ENCODE measurements at regions not wholly inside any gene's neighbourhood (a gene's known extent, or its start where the extent isn't known, plus 50 kb on each side); places are given as distances from the start of the nearest gene placed in this dataset.
A peak's percentile ranks its signal among the peaks of the same experiment; 100 is the strongest.
"Not testable (repeated sequence)": the region's sequence is repeated elsewhere in the genome, so short reads cannot be mapped to it uniquely, and the experiment has no call there.

GRCh38 chr16:25561723-25562122 lies 130.0 kb upstream of the HS3ST4 start:
- not testable (repeated sequence) for DNase-seq

DNA sequence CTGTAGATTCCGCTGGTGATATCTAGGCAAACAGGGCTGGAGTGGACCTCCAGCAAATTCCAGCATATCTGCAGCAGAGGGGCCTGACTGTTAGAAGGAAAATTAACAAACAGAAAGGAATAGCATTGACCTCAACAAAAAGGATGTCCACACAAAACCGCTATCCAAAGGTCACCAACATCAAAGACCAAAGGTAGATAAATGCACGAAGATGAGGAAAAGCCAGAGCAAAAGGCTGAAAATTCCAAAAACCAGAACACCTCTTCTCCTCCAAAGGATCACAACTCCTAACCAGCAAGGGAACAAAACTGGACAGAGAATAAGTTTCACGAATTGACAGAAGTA lies 134.8 kb upstream of the HS3ST4 start:
- not testable (repeated sequence) for DNase-seq

DNA sequence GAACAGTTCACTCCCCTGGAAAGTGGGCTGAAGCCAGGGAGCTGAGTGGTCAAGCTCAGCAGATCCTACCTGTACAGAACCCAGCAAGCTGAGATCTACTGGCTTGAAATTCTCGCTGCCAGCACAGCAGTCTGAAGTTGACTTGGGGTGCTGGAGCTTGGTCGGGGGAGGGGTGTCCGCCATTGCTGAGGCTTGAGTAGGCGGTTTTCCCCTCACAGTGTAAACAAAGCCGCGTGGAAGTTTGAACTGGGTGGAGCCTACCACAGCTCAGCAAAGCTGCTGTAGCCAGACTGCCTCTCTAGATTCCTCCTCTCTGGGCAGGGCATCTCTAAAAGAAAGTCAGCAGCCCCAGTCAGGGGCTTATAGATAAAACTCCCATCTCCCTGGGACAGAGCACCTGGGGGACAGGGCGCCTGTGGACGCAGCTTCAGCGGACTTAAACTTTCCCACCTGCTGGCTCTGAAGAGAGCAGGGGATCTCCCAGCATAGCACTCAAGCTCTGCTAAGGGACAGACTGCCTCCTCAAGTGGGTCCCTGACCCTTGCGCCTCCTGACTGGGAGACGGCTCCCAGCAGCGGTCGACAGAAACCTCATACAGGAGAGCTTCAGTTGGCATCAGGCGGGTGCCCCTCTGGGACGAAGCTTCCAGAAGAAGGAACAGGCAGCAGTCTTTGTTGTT lies 135.3 kb upstream of the HS3ST4 start:
- DNase-seq: not testable (repeated sequence)

- no peak for DNase-seq
These were observed 137.9 kb upstream of the HS3ST4 start for GRCh38 chr16:25553711-25554436.

- DNase-seq: no peak
These were observed 141.1 kb upstream of the HS3ST4 start for GRCh38 chr16:25550647-25551046.

DNA sequence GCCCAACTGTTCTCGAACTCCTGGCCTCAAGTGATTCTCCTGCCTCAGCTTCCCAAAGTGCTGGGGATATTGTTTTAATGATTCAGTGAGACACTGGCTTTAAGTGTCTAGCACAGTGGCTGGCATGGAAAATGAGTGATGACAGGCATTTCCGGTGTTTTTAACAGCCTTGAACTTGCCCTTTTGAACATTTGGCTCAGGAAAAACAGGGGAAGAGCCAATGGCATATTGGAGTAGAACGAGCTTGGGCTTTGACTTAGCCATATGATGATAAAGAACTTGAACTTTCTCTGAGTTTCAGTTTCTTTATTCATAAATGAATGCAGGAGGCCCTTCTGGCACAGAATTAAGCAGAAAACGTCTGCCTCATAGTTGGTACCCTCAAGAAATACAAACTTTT lies 145.0 kb upstream of the HS3ST4 start:
- no peak for DNase-seq

DNA sequence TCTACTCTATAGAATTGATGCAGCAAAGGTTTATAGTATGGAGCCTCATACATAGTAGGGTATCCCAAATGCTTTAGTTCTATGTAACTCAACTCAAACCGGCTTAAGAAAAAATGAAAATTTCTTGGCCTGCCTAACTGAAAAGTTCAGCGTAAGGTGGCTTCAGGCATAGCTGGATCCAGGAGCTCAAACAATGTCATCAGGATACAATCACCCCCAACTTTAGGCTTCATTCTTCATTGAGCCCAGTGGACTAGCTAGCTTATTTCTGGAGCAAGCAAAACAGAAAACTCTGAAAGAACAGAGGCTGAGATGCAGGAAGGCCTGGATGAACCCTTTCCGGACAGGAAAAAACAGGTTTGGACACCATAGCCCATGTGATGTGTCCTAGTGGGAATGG lies 147.5 kb upstream of the HS3ST4 start:
- DNase-seq: no peak

GRCh38 chr16:25542306-25542705 lies 149.5 kb upstream of the HS3ST4 start:
- DNase-seq: no peak

GRCh38 chr16:25539767-25540166 lies 152.0 kb upstream of the HS3ST4 start:
- DNase-seq: not testable (repeated sequence)

DNA sequence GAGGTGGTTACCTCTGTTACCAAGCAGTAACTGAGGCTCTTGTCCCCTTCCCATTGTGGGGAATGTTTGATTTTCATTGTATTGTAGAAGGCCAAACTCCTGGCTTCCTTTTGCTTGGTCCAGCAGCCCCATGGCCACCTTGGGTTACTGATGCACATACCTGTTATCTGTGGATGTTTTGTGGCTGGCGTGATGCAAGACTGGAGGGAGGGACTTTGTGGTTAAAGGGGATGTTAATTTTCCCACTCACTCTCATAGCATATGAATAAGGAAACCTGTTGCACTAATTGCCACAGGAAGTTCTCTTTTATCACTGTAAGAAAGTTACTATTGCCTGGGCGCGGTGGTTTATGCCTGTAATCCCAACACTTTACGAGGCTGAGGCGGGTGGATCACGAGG lies 168.6 kb upstream of the HS3ST4 start:
- no peak for DNase-seq

- DNase-seq: no peak
These were observed 179.7 kb upstream of the HS3ST4 start for GRCh38 chr16:25512041-25512440.

DNA sequence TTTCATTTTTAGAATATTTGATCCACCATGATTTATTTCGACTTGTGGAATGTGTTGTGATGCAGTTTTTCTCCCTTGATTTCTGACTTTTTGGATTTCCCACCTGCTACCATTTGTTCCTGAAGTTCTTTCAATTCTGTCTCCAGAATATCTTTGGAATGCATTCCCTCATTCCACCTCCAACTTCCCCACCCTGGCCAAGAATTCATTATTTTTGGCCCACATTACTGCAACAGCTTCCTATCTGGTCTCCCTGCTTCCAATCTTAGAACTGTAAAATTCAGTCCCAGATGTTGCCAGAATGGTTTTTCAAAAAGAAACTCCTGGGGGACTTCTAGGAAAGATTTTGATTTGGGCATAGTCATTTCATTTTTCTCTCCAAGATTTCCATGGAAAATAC lies 182.3 kb upstream of the HS3ST4 start:
- no peak for DNase-seq

GRCh38 chr16:25501530-25502255 lies 190.1 kb upstream of the HS3ST4 start:
- DNase-seq: peak; percentile 7

- no peak for DNase-seq
These were observed 197.5 kb upstream of the HS3ST4 start for GRCh38 chr16:25494292-25494691.

DNA sequence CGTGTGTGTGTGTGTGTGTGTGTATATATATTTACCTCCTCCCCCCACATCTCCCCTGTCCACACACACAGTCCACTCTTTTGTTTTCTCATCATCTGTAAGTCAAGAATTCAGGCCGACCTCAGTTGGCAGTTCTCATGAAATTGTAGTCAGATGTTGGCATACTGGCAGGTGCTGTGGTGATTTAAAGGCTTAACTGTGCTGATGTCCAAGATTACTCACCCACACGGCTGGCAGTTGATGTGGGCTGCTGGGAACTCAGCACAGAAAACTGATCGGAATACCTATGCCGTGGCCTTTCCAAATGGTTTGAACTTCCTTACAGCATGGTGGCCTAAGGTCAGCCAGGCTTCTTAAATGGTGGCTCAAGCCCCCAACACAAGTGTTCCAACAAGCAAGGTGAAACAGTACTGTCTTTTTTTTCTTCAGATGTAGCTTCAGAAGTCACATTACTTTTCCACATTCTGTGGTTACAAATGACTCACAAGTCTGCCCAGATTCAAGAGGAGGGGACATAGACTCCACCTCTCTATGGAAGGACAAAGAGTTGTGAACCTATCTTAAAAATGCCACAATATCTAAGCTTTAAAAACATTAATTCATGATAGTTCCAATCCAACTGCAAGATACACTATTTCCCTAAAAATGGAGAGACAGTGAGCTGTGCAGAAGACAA lies 198.5 kb upstream of the HS3ST4 start:
- no peak for DNase-seq

GRCh38 chr16:25488435-25488834 lies 203.3 kb upstream of the HS3ST4 start:
- no peak for DNase-seq

DNA sequence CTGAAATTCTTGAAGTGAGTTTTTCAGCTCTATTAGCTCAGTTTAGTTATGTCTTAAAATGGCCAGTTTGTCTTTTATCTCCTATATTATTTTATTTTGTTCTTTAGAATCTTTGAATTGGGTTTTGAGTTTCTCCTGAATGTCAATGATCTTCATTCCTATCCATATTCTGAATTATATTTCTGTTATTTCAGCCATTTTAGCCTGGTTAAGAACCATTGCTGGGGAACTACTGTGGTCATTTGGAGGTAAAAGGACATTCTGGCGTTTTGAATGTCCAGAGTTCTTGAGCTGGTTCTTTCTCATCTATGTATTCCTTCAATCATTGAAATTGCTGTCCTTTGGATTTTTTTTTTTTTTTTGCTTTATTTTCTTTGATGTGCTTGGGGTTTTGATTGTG lies 203.9 kb upstream of the HS3ST4 start:
- DNase-seq: no peak

- no peak for DNase-seq
These were observed 210.1 kb upstream of the HS3ST4 start for GRCh38 chr16:25481636-25482035.

DNA sequence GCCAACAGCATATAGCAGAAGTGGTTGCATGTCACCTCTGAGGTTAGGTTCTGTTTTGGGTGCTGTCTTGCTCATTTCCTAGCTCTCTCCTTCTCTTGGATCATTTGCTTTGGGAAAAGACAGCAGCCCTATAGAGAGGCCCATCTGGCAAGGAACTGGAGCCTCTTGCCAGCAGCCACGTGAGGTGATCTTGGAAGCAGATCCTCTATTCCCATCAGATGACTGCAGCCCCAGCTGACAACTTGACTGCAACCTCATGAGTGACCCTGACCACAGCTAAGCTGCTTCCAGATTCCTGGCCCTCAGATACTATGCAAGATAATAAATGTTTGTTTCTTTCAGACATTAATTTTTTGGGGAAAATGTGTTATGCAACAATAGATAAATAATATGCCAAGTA lies 213.3 kb upstream of the HS3ST4 start:
- no peak for DNase-seq

- no peak for DNase-seq
These were observed 206.4 kb upstream of the ZKSCAN2 start for GRCh38 chr16:25464058-25464457.

DNA sequence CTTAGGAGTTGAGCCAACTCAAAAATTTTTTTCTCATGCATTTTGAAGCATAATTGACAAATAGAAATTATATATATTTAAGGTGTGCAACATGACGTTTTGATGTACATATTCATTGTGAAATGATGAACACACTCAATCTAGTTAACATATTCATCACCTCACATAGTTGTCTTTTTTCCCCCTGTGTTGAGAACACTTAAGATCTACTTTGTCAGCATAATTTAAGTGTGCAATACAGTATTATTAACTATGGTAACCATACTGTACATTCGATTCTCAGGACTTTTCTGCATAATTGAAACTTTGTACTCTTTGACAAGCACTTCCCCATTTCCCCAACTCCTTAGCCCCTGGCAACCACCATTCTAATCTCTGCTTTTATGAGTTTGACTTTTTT lies 192.2 kb upstream of the ZKSCAN2 start:
- DNase-seq: no peak

DNA sequence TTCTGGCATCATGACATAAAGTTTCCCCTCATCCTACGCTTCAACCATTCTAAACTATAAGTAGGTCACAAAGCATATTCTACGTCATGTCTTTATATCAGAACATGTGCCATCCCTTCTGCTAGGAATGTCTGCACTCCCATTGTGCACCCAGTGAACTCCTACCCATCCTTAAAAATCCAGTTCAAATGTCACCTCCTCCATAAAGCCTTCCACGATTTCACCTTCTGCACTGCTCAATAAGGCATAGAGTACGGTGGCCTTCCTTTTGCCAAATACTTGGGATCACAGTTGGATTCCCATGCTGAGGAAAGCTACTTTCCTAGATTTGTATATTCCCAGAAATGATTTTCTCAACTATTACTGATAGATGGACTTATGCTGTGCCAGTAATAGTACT lies 186.3 kb upstream of the ZKSCAN2 start:
- DNase-seq: no peak

DNA sequence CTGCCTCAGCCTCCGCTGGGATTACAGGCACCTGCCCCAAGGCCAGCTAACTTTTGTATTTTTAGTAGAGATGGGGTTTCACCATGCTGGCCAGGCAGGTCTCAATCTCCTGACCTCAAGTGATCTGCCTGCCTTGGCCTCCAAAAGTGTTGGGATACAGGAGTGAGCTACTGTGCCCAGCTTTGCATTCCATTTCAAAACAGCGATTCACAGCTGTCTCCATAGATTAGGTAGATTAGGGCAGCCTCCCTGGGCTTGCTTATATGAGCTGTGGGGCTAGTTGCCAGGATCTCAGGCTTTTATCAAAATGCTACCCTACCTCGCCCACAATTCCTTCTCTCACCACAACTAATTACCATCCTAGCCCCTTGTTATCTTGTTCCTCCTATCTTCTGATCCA lies 176.4 kb upstream of the ZKSCAN2 start:
- no peak for DNase-seq

GRCh38 chr16:25433388-25433787 lies 175.7 kb upstream of the ZKSCAN2 start:
- no peak for DNase-seq

All from eye (tissue), 1 donor.